Heart right ventricle (tissue), 16 donors: ENCODE measurements at regions not wholly inside any gene's neighbourhood (a gene's known extent, or its start where the extent isn't known, plus 50 kb on each side); places are given as distances from the start of the nearest gene placed in this dataset.
"Not testable (repeated sequence)": the region's sequence is repeated elsewhere in the genome, so short reads cannot be mapped to it uniquely, and the experiment has no call there.

Experiments used
- ATAC-seq, 8 donors: fragments of 200-7000 bp; cut with Tn5 transposase; one replicate each; pipeline ENCODE4 v1.9.1; 2020; ENCODE audit warnings: mild to moderate bottlenecking in 8 of 8, moderate library complexity in 8 of 8, moderate number of reproducible peaks in 1 of 8
- DNase-seq, 2 donors: peaks; one replicate each; pipeline ENCODE4 v3.0.0-alpha.2; 2020
- H3K27ac ChIP-seq, 10 donors: fragments of 200-600 bp; sonication (generic) in 2 of 10; one replicate each; pipeline versions ENCODE4 v1.5.0 to v1.8.0; 2020 to 2022; ENCODE audit warnings: mild to moderate bottlenecking in 3 of 10
- H3K27me3 ChIP-seq, 7 donors: fragments of 200-600 bp; one replicate each; pipeline ENCODE4 v1.8.0; 2021 to 2022; ENCODE audit warnings: mild to moderate bottlenecking in 2 of 7
- H3K36me3 ChIP-seq, 9 donors: fragments of 200-600 bp; sonication (generic) in 1 of 9; one replicate each; pipeline versions ENCODE4 v1.5.0 to v1.8.0; 2020 to 2022; ENCODE audit warnings: mild to moderate bottlenecking in 2 of 9
- H3K4me1 ChIP-seq, 9 donors: fragments of 200-600 bp; sonication (generic) in 1 of 9; one replicate each; pipeline versions ENCODE4 v1.5.0 to v1.8.0; 2020 to 2022; ENCODE audit warnings: mild to moderate bottlenecking in 4 of 9
- H3K4me3 ChIP-seq, 10 donors: fragments of 200-600 bp; sonication (generic) in 2 of 10; one replicate each; pipeline versions ENCODE4 v1.5.0 to v1.8.0; 2020 to 2022; ENCODE audit warnings: mild to moderate bottlenecking in 7 of 10, moderate library complexity in 2 of 10
- H3K9me3 ChIP-seq, 11 donors: fragments of 200-600 bp in 10 of 11; sonication (generic) in 2 of 11; one replicate each; pipeline versions ENCODE4 v1.5.0 to v1.8.0; 2013 to 2022; ENCODE audit warnings: mild to moderate bottlenecking in 2 of 11, control low read depth in 1 of 11, moderate library complexity in 1 of 11
- WGBS, 2 donors: extraction: QIAGEN DNeasy Blood & Tissue Kit; methylation state at CpG; one replicate each; pipeline ENCODE4 v1.1.7; 2013; ENCODE audit warnings: inconsistent platforms in 1 of 2; 5-methylcytosine and 5-hydroxymethylcytosine counted together
- intact Hi-C, 10 donors: fragments of 100-400 bp; cut with DNase I; formaldehyde crosslinking; loops; one replicate each; pipeline versions ENCODE4 v1.11.1 to v1.14.2; 2022
- TF ChIP-seq, protein P1 (sequence below), 9 donors: fragments of 200-600 bp; sonication (generic) in 2 of 9; IDR thresholded peaks; one replicate each; pipeline versions ENCODE4 v1.5.0 to v1.8.0; 2021 to 2022; ENCODE audit warnings: antibody characterized with exemption in 9 of 9, mild to moderate bottlenecking in 5 of 9, moderate library complexity in 1 of 9
- donor health status: Arrhythmogenic right ventricular cardiomyopathy.
- donor health status: ischemic (EF 13 %, LVEDD 7.1; RV severe dilation, severe dysfunction).
- donor health status: healthy with polysubstance abuse.
- donor health status: DM: no; HTN: yes; CAD: no.
- donor health status: DM: no; HTN: no; CAD: no.
- donor health status: ischemic (EF 25% LVEDD 6.9; RV normal size, moderate dysfunction).
- donor health status: ischemic (EF 25% LVEDD 5.7; RV mildly dilated, moderate dysfunction).
- donor health status: healthy.
- donor health status: DM: yes; HTN: yes; CAD: no.
- donor health status: Ischemic cardiomyopathy.
- donor health status: ischemic (EF 35%, LVEDD 5.7; RV mildly dilated, moderate dysfunction).
- donor health status: nonischemic (EF 11% LVEDD 7.7; RV severe dilation, severe dysfunction).
- donor health status: DM: yes; HTN: yes; CAD: no.
- donor health status: PGD.
- donor health status: ischemic (EF 29% LVEDD 5.4; RV normal size, mild dysfunction).
- donor health status: nonischemic (EF 23%, LVEDD 6.1; RV moderate dilation, normal function).

DNA sequence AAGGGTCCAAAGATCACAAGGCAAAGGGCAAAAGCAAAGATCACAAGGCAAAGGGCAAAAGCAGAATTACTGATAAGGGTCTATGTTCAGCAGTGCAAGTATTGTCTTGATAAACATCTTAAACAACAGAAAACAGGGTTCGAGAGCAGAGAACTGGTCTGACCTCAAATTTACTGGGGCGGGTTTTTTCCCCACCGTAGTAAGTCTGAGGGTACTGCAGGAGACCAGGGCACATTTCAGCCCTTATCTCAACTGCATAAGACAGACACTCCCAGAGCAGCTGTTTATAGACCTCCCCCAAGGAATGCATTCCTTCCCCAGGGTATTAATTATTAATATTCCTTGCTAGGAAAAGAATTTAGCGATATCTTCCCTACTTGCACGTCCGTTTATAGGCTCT lies 61.3 kb downstream of the ZNF860 start:
- ATAC-seq, intact Hi-C loops, H3K4me3 ChIP-seq, H3K27ac ChIP-seq, DNase-seq, H3K36me3 ChIP-seq, H3K27me3 ChIP-seq: not testable (repeated sequence)
- Histone ChIP-seq H3K9me3 (peaks cover 0 to 19% (median 9%) of the 10 kb centered on the region in 11 donors), H3K4me1 (peaks cover 0 to 27% (median 16%) of the 10 kb centered on the region in 9 donors)
- WGBS, 2 donors, result 87 to 90% methylated on average over 6 of the region's 6 CpGs

DNA sequence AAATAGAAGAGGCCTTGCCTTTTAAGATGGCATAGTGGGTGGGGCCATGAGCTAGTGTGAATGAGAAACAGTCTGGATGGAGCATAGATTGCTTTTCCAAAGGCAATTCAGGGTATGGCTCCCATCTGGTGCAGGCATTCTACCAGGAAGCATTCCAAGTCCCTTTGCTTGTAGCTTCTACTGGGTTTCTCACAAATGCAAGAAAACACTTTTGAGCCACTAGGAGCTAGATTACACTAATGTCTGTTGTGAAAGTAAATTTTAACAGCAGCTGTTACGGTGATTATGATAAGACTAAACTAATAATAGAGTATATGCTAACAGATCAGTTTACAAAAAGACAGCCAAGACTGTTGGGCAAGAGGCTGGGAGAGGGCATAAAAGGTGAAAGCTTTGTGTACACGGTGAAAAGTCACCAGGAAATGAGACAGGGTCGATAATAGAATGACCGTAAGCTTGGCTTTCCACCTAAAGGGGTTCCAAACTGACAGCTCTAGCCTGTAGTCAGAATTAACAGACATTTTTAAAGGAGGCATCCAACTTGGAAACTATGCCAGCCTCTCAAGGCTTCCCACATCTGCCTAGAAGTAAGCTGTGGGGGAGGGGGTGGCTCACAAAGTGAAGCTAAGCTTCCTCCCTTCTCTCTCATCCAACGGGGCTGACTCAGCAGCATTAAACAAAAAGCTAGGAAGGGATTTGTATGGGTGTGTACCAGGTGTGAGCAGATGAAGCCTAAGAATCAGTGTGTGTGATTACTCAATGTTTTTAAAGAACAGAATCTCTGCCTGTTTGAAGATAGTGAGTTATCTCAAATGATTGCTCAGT lies 61.1 kb upstream of the GPD1L start:
- peak; percentile 75 to 95 (median 83) for ATAC-seq
- no peaks in the 10 kb centered on the region for H3K36me3 ChIP-seq
- intact Hi-C loops, result loop anchor here in 2 of 10 donors (5.0 kb wide), 2 partner anchors 62 to 82 kb away; partner anchors contain the start of gene GPD1L (in 2 of the 2)
- peak in 1 of 2 donors; percentile 20 for DNase-seq
- H3K27ac ChIP-seq, result peak overlapping the region; percentile 30 to 80 (median 70)
- no peaks in the 10 kb centered on the region for H3K27me3 ChIP-seq
- peaks cover 0 to 22% (median 16%) of the 10 kb centered on the region in 9 donors for H3K4me1 ChIP-seq
- TF ChIP-seq, protein P1, sequence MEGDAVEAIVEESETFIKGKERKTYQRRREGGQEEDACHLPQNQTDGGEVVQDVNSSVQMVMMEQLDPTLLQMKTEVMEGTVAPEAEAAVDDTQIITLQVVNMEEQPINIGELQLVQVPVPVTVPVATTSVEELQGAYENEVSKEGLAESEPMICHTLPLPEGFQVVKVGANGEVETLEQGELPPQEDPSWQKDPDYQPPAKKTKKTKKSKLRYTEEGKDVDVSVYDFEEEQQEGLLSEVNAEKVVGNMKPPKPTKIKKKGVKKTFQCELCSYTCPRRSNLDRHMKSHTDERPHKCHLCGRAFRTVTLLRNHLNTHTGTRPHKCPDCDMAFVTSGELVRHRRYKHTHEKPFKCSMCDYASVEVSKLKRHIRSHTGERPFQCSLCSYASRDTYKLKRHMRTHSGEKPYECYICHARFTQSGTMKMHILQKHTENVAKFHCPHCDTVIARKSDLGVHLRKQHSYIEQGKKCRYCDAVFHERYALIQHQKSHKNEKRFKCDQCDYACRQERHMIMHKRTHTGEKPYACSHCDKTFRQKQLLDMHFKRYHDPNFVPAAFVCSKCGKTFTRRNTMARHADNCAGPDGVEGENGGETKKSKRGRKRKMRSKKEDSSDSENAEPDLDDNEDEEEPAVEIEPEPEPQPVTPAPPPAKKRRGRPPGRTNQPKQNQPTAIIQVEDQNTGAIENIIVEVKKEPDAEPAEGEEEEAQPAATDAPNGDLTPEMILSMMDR (IDR thresholded peaks at IDR 0.05), result no peak
- H3K4me3 ChIP-seq, result peak overlapping the region in 4 of 10 donors; percentile 15 to 22 (median 20)
- 9 to 17% methylated on average over 5 of the region's 5 CpGs for WGBS, 2 donors
- peaks cover 0 to 19% (median 9%) of the 10 kb centered on the region in 11 donors for H3K9me3 ChIP-seq

DNA sequence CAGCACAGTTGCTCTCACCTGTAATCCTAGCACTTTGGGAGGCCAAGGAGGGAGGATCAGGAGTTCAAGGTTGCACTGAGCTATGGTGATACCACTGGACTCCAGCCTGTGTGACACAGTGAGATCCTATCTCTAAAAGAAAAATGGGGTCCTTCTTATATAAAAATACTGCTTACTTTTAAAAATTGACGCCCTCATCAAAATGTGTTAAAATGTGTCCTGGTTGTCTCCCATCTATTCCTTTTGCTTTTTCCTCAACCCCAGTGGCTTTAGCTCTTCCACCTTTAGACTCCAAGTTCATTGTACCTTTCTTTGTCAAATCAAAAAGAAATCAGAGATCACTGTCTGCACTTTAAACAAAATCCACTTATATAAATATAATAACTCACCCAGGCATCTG lies 60.3 kb upstream of the GPD1L start:
- DNase-seq, result no peak
- peak overlapping the region in 6 of 10 donors; percentile 64 to 80 (median 72) for H3K27ac ChIP-seq
- H3K4me3 ChIP-seq, result no peak overlapping the region
- H3K36me3 ChIP-seq, result no peaks in the 10 kb centered on the region
- peaks cover 0 to 19% (median 9%) of the 10 kb centered on the region in 11 donors for H3K9me3 ChIP-seq
- peak in 1 of 8 donors; percentile 24 for ATAC-seq
- TF ChIP-seq, protein P1 (IDR thresholded peaks at IDR 0.05), result no peak
- intact Hi-C loops, result loop anchor here in 2 of 10 donors (5.0 kb wide), 2 partner anchors 61 to 81 kb away; partner anchors contain the start of gene GPD1L (in 2 of the 2)
- WGBS, 2 donors, result 96 to 98% methylated on average over 1 of the region's 1 CpG
- no peaks in the 10 kb centered on the region for H3K27me3 ChIP-seq
- peaks cover 0 to 20% (median 16%) of the 10 kb centered on the region in 9 donors for H3K4me1 ChIP-seq

DNA sequence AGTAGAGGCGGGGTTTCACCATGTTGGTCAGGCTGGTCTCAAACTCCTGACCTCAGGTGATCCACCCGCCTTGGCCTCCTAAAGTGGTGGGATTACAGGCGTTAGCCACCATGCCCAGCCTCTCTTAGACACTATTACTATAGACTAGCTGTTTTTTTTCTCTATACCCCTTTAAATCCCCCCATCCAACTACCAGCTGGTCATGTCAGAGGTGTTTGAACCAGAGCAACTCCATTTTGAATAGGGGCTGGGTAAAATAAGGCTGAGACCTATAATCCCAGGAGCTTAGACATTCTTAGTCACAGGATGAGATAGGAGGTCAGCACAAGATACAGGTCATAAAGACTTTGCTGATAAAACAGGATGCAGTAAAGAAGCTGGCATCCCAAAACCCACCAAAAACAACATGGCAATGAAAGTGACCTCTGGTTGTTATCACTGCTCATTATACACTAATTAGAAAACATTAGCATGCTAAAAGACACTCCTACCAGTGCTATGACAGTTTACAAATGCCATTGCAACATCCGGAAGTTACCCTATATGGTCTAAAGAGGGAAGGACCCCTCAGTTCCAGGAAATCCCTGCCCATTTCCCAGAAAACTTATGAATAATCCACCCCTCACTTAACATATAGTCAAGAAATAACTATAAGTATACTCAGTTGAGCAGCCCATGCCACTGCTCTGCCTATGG lies 57.8 kb upstream of the GPD1L start:
- 94 to 98% methylated on average over 4 of the region's 4 CpGs for WGBS, 2 donors
- intact Hi-C loops, result loop anchor here in 2 of 10 donors (5.0 kb wide), 2 partner anchors 59 to 79 kb away; partner anchors contain the start of gene GPD1L (in 2 of the 2)
- ATAC-seq (no peak), DNase-seq (no peak)
- Histone ChIP-seq H3K36me3 (no peaks in the 10 kb centered on the region), H3K27ac (no peak overlapping the region), H3K9me3 (peaks cover 0 to under 1% (median 0%) of the 10 kb centered on the region in 11 donors), H3K27me3 (no peaks in the 10 kb centered on the region), H3K4me3 (no peak overlapping the region), H3K4me1 (peaks cover 0 to 20% (median 16%) of the 10 kb centered on the region in 9 donors)
- TF ChIP-seq, protein P1 (IDR thresholded peaks at IDR 0.05), result no peak
